GM12872 (cell line): ENCODE measurements at regions not wholly inside any gene's neighbourhood (a gene's known extent, or its start where the extent isn't known, plus 50 kb on each side); places are given as distances from the start of the nearest gene placed in this dataset.

Source experiments
- CTCF ChIP-seq: IDR thresholded peaks from 3 replicates; pipeline ENCODE4 v1.5.1; 2011; ENCODE audit warnings: low read depth, mild to moderate bottlenecking, low read length, moderate library complexity; ENCODE audit not compliant: insufficient read depth

GRCh38 chr11:25408146-25408545 is 911.3 kb downstream of the LUZP2 start:
- TF ChIP-seq CTCF: no peak

DNA sequence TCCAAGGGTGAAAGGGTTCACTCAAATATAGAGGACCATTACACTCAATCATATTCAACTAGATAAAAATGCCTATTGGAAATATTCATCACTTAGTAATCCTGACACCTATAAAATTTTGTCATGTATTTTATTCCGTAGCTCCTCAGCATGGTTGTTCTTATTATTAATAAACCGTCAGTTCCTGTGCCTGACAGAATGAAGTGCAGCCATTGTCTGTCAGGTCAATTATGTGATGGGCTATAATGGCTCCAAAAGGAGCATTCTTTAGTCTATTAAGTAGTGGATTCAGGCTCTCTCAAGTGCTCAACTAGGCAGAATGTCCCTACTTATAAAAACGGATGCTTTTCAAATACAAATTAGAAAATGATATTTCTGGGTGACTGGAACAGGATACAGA is 916.1 kb upstream of the ANO3 start:
- no peak for TF ChIP-seq CTCF

DNA sequence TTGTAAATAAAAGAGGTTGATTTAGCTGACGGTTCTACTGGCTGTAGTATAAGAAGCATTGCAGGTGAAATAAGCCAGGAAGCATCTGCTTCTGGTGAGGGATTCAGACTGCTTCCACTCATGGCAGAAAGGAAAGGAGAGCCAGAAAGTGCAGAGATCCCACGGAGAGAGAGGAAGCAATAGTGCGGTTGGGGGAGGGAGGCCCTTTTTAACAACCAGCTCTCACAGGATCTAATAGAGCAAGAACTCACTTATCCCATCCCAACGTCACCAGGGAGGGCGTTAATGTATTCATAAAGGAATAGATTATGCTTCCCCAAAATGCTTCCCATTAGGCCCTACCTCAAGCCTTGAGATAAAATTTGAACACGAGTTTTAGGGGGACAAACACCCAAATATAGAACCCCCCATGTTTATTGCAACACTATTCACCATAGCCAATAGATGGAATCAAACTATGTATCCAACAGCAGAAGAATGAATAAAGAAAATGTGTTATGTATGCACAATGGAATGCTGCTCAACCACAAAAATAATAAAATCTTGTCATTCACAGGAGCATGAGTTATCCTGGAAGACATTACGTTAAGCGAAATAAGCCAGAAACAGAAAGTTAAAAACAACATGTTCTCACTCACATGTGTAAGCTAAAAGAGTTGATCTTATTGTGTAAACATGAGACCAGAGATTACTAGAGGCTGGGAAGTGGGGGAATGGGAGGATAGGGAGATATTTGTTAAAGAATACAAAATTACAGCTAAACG is 908.3 kb upstream of the ANO3 start:
- no peak for TF ChIP-seq CTCF

- TF ChIP-seq CTCF: no peak
Measured at GRCh38 chr11:25432376-25432775, 899.6 kb upstream of the ANO3 start.

DNA sequence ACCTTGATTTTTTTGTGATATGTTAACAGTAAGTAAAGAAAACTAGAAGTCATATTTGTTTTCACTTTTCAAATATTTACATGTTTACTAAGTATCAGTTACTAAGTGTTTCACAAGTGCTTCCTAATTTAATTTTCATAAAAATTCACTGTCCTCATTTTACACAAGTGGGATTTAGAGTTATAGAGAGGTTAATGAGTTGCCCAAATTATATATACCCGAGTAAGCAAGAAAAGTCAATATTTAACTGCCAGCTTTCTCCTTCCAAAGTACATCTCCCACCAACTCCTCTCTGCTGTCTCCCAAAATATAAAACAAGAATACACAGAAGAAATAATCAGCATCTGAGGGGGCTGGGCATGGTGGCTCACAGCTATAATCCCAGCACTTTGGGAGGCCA is 896.7 kb upstream of the ANO3 start:
- TF ChIP-seq CTCF: no peak

DNA sequence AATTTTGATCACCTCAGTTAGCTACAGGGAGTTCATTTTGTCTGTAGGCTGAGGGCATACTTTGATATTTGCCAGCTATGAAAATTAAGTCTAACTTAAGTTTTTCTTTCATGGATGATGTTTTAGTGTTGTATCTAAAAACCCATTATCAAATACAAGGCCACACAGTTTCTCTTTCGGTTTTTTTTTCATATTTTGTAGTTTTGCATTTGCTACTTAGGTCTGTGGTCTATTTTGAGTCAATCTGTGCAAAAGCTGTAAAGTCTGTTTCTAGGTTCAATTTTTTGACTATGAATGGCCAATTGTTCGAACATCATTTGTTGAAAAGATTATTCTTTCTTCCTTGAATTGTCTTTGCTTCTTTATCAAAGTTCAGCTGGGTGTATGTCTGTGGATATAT is 895.6 kb upstream of the ANO3 start:
- no peak for TF ChIP-seq CTCF

DNA sequence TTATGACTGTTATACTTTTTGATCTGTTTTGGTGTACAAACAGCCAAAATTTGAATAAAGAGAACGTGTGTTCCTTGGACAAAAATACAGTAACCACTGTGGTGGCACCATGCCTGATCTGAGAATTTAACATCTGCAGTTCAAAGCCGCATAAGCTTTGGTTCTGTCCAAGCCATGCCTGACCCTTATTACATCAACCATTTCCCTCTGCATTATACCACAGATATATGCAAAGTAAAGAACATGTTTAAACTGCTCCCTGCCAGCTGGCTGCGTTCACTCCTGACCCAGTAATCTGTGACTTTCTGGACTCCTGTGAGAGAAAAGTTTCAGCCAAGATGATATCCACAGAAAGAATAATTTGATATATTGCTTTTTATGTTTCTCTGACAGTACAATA is 890.5 kb upstream of the ANO3 start:
- no peak for TF ChIP-seq CTCF
